GM23338 (cell line): ENCODE measurements at regions not wholly inside any gene's neighbourhood (a gene's known extent, or its start where the extent isn't known, plus 50 kb on each side); places are given as distances from the start of the nearest gene placed in this dataset.

ENCODE experiments used
- ATAC-seq: fragments of 200-7000 bp; cut with Tn5 transposase; 3 replicates; pipeline ENCODE4 v1.9.1; 2020
- DNase-seq: peaks from one replicate; pipeline ENCODE4 v3.0.0-alpha.2; 2015; ENCODE audit warnings: low spot score
- H2AFZ ChIP-seq: fragments of 200-600 bp; sonication (generic); 2 replicates; pipeline ENCODE4 v1.8.0; 2016; ENCODE audit warnings: antibody characterized with exemption, mild to moderate bottlenecking, moderate library complexity
- H3F3A ChIP-seq: fragments of 200-600 bp; sonication (generic); replicated peaks from 2 replicates; pipeline ENCODE4 v1.8.0; 2017; ENCODE audit warnings: antibody characterized with exemption, mixed run types, low read depth
- H3K27ac ChIP-seq: fragments of 200-600 bp; sonication (generic); 2 replicates; pipeline ENCODE4 v1.6.1; 2016; ENCODE audit warnings: low read depth
- H3K27me3 ChIP-seq: fragments of 200-600 bp; sonication (generic); 2 replicates; pipeline ENCODE4 v1.8.0; 2016; ENCODE audit warnings: mild to moderate bottlenecking, mixed run types, moderate library complexity; ENCODE audit not compliant: insufficient read depth
- H3K36me3 ChIP-seq: fragments of 200-600 bp; sonication (generic); 2 replicates; pipeline ENCODE4 v1.8.0; 2016; ENCODE audit warnings: mild to moderate bottlenecking; ENCODE audit not compliant: insufficient read depth
- H3K4me1 ChIP-seq: fragments of 200-600 bp; sonication (generic); 2 replicates; pipeline ENCODE4 v1.8.0; 2016; ENCODE audit warnings: mild to moderate bottlenecking, moderate library complexity; ENCODE audit not compliant: insufficient read depth
- H3K4me2 ChIP-seq: fragments of 200-600 bp; sonication (generic); 2 replicates; pipeline ENCODE4 v1.7.1; 2017; ENCODE audit warnings: mixed run types
- H3K4me3 ChIP-seq: fragments of 200-600 bp; sonication (generic); 2 replicates; pipeline ENCODE4 v1.6.1; 2016; ENCODE audit warnings: mixed run types
- H3K79me2 ChIP-seq: fragments of 200-600 bp; sonication (generic); replicated peaks from 2 replicates; pipeline ENCODE4 v1.8.0; 2017; ENCODE audit warnings: mild to moderate bottlenecking; ENCODE audit not compliant: insufficient read depth
- H3K9me2 ChIP-seq: fragments of 200-600 bp; sonication (generic); 2 replicates; pipeline ENCODE4 v1.8.0; 2017; ENCODE audit not compliant: insufficient read depth
- H4K20me1 ChIP-seq: fragments of 200-600 bp; sonication (generic); replicated peaks from 2 replicates; pipeline ENCODE4 v1.8.0; 2017; ENCODE audit warnings: mild to moderate bottlenecking; ENCODE audit not compliant: insufficient read depth
- H3K27ac Mint-ChIP-seq: 2 replicates; pipeline ENCODE4 v1.8.0; 2020; ENCODE audit warnings: inconsistent platforms, mild to moderate bottlenecking, moderate library complexity, mixed read lengths
- H3K27me3 Mint-ChIP-seq: 3 replicates; pipeline ENCODE4 v1.8.0; 2022; ENCODE audit warnings: low read depth, mild to moderate bottlenecking, moderate library complexity, mixed read lengths, inconsistent platforms; ENCODE audit not compliant: insufficient read depth, poor library complexity
- H3K36me3 Mint-ChIP-seq: 3 replicates; pipeline ENCODE4 v1.8.0; 2021; ENCODE audit warnings: low read depth, mild to moderate bottlenecking, inconsistent platforms, moderate library complexity, mixed read lengths
- H3K4me1 Mint-ChIP-seq: 3 replicates; pipeline ENCODE4 v1.8.0; 2020; ENCODE audit warnings: mild to moderate bottlenecking, inconsistent platforms, mixed read lengths
- H3K4me3 Mint-ChIP-seq: 3 replicates; pipeline ENCODE4 v1.8.0; 2021; ENCODE audit warnings: moderate library complexity, mild to moderate bottlenecking, inconsistent platforms, mixed read lengths
- H3K9me3 Mint-ChIP-seq: 3 replicates; pipeline ENCODE4 v1.8.0; 2020; ENCODE audit warnings: moderate library complexity, mild to moderate bottlenecking, inconsistent platforms, mixed read lengths
- CREB1 ChIP-seq: fragments of 250-450 bp; sonication (Bioruptor Pico); IDR thresholded peaks from 2 replicates; pipeline ENCODE4 v1.5.0; 2020; ENCODE audit warnings: low read depth, mild to moderate bottlenecking, moderate library complexity
- CTCF ChIP-seq, 2 experiments: fragments of 200-600 bp in 1 of 2; sonication (generic) in 1 of 2; conservative IDR thresholded peaks; 2 replicates each; pipeline versions ENCODE4 v1.5.1 to v1.6.1; 2016 to 2017; ENCODE audit warnings: antibody characterized with exemption in 2 of 2, low read depth in 2 of 2, mild to moderate bottlenecking in 2 of 2, moderate library complexity in 1 of 2
- EZH2phosphoT487 ChIP-seq: fragments of 200-600 bp; sonication (generic); IDR thresholded peaks from one replicate; pipeline ENCODE4 v1.8.1; 2018; ENCODE audit warnings: antibody characterized with exemption; ENCODE audit not compliant: unreplicated experiment
- JUNB ChIP-seq: IDR thresholded peaks from one replicate; pipeline ENCODE4 v1.6.1; 2016; ENCODE audit warnings: antibody characterized with exemption; ENCODE audit not compliant: unreplicated experiment
- NANOG ChIP-seq: IDR thresholded peaks from 2 replicates; pipeline ENCODE4 v1.6.1; 2016; ENCODE audit warnings: antibody characterized with exemption, borderline replicate concordance
- REST ChIP-seq: IDR thresholded peaks from one replicate; pipeline ENCODE4 v1.6.1; 2018; ENCODE audit warnings: antibody characterized with exemption; ENCODE audit not compliant: unreplicated experiment
- STAT1 ChIP-seq: IDR thresholded peaks from one replicate; pipeline ENCODE4 v1.6.1; 2016; ENCODE audit warnings: antibody characterized with exemption; ENCODE audit not compliant: unreplicated experiment
- ZNF114 ChIP-seq: fragments of 250-450 bp; sonication (Bioruptor Pico); IDR thresholded peaks from 2 replicates; pipeline ENCODE4 v1.5.0; 2020; ENCODE audit warnings: mild to moderate bottlenecking, moderate library complexity
- ZNF331 ChIP-seq: fragments of 250-450 bp; sonication (Bioruptor Pico); IDR thresholded peaks from 2 replicates; pipeline ENCODE4 v1.5.0; 2020; ENCODE audit warnings: low read depth, mild to moderate bottlenecking, moderate library complexity
- TF ChIP-seq, protein P1 (sequence below): fragments of 250-450 bp; sonication (Bioruptor Pico); IDR thresholded peaks from 2 replicates; pipeline ENCODE4 v1.5.0; 2020; ENCODE audit warnings: mild to moderate bottlenecking, moderate library complexity

DNA sequence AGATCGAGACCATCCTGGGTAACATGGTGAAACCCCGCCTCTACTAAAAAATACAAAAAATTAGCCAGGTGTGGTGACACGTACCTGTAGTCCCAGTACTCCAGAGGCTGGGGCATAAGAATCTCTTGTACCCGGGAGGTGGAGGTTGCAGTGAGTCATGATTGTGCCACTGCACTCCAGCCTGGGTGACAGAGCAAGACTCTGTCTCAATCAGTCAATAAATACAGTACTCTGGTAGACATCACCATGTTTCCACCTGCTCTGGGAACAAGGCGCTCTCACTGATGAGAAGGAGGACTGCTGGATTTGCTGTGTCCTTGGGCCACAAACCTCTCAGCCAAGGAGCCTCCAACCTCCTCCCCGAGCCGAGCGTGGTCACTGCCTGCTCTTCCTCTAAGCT lies 154.2 kb upstream of the ZNF236 start:
- Histone ChIP-seq H3F3A (no peaks in the 10 kb centered on the region), H3K36me3 (no peaks in the 10 kb centered on the region), H3K4me2 (no peak overlapping the region), H3K27ac (no peak overlapping the region), H3K27me3 (no peaks in the 10 kb centered on the region), H3K4me1 (no peaks in the 10 kb centered on the region; the same call in 1 of the 2 replicates), H4K20me1 (no peaks in the 10 kb centered on the region), H3K4me3 (no peak overlapping the region), H2AFZ (0 out of 2 replicates have a peak overlapping the region, but pooled peaks have one; percentile 2), H3K79me2 (no peaks in the 10 kb centered on the region), H3K9me2 (0 out of 2 replicates have a peak, but pooled peaks cover 8% of the 10 kb centered on the region)
- ATAC-seq (no peak), DNase-seq (no peak)
- no peak overlapping the region for H3K4me3 Mint-ChIP-seq
- H3K9me3 Mint-ChIP-seq: 0 out of 3 replicates have a peak, but pooled peaks cover 3% of the 10 kb centered on the region
- peaks cover 16% of the 10 kb centered on the region for H3K4me1 Mint-ChIP-seq
- H3K36me3 Mint-ChIP-seq: peaks cover 4% of the 10 kb centered on the region; the same call in 1 of the 3 replicates
- TF ChIP-seq EZH2phosphoT487 (no peak), CREB1 (CRISPR knock-in tag) (no peak), NANOG (no peak), CTCF (conservative IDR thresholded peaks at IDR 0.05; ENCODE audit: low read depth in 2 of 2) (no peak), ZNF114 (CRISPR knock-in tag) (no peak), STAT1 (no peak), ZNF331 (CRISPR knock-in tag) (no peak), REST (no peak), JUNB (no peak)
- TF ChIP-seq, protein P1, sequence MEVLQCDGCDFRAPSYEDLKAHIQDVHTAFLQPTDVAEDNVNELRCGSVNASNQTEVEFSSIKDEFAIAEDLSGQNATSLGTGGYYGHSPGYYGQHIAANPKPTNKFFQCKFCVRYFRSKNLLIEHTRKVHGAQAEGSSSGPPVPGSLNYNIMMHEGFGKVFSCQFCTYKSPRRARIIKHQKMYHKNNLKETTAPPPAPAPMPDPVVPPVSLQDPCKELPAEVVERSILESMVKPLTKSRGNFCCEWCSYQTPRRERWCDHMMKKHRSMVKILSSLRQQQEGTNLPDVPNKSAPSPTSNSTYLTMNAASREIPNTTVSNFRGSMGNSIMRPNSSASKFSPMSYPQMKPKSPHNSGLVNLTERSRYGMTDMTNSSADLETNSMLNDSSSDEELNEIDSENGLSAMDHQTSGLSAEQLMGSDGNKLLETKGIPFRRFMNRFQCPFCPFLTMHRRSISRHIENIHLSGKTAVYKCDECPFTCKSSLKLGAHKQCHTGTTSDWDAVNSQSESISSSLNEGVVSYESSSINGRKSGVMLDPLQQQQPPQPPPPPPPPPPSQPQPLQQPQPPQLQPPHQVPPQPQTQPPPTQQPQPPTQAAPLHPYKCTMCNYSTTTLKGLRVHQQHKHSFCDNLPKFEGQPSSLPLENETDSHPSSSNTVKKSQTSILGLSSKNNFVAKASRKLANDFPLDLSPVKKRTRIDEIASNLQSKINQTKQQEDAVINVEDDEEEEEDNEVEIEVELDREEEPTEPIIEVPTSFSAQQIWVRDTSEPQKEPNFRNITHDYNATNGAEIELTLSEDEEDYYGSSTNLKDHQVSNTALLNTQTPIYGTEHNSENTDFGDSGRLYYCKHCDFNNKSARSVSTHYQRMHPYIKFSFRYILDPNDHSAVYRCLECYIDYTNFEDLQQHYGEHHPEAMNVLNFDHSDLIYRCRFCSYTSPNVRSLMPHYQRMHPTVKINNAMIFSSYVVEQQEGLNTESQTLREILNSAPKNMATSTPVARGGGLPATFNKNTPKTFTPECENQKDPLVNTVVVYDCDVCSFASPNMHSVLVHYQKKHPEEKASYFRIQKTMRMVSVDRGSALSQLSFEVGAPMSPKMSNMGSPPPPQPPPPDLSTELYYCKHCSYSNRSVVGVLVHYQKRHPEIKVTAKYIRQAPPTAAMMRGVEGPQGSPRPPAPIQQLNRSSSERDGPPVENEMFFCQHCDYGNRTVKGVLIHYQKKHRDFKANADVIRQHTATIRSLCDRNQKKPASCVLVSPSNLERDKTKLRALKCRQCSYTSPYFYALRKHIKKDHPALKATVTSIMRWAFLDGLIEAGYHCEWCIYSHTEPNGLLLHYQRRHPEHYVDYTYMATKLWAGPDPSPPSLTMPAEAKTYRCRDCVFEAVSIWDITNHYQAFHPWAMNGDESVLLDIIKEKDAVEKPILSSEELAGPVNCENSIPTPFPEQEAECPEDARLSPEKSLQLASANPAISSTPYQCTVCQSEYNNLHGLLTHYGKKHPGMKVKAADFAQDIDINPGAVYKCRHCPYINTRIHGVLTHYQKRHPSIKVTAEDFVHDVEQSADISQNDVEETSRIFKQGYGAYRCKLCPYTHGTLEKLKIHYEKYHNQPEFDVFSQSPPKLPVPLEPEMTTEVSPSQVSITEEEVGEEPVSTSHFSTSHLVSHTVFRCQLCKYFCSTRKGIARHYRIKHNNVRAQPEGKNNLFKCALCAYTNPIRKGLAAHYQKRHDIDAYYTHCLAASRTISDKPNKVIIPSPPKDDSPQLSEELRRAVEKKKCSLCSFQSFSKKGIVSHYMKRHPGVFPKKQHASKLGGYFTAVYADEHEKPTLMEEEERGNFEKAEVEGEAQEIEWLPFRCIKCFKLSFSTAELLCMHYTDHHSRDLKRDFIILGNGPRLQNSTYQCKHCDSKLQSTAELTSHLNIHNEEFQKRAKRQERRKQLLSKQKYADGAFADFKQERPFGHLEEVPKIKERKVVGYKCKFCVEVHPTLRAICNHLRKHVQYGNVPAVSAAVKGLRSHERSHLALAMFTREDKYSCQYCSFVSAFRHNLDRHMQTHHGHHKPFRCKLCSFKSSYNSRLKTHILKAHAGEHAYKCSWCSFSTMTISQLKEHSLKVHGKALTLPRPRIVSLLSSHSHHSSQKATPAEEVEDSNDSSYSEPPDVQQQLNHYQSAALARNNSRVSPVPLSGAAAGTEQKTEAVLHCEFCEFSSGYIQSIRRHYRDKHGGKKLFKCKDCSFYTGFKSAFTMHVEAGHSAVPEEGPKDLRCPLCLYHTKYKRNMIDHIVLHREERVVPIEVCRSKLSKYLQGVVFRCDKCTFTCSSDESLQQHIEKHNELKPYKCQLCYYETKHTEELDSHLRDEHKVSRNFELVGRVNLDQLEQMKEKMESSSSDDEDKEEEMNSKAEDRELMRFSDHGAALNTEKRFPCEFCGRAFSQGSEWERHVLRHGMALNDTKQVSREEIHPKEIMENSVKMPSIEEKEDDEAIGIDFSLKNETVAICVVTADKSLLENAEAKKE (CRISPR knock-in tag): no peak
- H3K27me3 Mint-ChIP-seq: peaks cover 2% of the 10 kb centered on the region
- no peak overlapping the region for H3K27ac Mint-ChIP-seq
